Body of pancreas (tissue), 4 donors: ENCODE measurements at regions not wholly inside any gene's neighbourhood (a gene's known extent, or its start where the extent isn't known, plus 50 kb on each side); places are given as distances from the start of the nearest gene placed in this dataset.
"Not testable (repeated sequence)": the region's sequence is repeated elsewhere in the genome, so short reads cannot be mapped to it uniquely, and the experiment has no call there.

ENCODE experiments used
- POLR2A ChIP-seq, 3 donors: fragments of 450-650 bp; IDR thresholded peaks; one replicate each; pipeline ENCODE4 v1.6.1; 2016; ENCODE audit warnings: antibody characterized with exemption in 3 of 3, mild to moderate bottlenecking in 2 of 3
- TF ChIP-seq, protein P1 (sequence below), 7 experiments: fragments of 450-650 bp in 4 of 7; fragments of 200-600 bp in 3 of 7; sonication (generic) in 3 of 7; IDR thresholded peaks; one replicate each; pipeline ENCODE4 v1.5.1; 2016 to 2019; ENCODE audit warnings: antibody characterized with exemption in 7 of 7

DNA sequence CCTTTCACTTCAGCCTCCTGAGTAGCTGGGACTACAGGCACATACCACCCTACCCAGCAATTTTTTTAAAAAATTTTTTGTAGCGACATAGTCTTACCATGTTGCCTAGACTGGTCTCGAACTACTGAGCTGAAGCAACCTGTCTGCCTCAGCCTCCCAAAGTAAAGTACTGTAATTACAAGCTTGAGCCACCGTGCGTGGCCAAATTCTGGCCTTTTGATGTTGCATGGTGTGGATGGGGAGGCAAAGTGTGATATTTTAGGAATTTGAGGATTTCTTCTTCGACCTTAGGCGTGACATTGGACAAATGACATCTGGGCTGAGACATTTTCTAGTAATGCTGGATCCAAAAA is 81.8 kb downstream of the SYT15B start:
- TF ChIP-seq, protein P1, sequence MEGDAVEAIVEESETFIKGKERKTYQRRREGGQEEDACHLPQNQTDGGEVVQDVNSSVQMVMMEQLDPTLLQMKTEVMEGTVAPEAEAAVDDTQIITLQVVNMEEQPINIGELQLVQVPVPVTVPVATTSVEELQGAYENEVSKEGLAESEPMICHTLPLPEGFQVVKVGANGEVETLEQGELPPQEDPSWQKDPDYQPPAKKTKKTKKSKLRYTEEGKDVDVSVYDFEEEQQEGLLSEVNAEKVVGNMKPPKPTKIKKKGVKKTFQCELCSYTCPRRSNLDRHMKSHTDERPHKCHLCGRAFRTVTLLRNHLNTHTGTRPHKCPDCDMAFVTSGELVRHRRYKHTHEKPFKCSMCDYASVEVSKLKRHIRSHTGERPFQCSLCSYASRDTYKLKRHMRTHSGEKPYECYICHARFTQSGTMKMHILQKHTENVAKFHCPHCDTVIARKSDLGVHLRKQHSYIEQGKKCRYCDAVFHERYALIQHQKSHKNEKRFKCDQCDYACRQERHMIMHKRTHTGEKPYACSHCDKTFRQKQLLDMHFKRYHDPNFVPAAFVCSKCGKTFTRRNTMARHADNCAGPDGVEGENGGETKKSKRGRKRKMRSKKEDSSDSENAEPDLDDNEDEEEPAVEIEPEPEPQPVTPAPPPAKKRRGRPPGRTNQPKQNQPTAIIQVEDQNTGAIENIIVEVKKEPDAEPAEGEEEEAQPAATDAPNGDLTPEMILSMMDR (IDR thresholded peaks at IDR 0.05), result not testable (repeated sequence)
- not testable (repeated sequence) for TF ChIP-seq POLR2A (IDR thresholded peaks at IDR 0.05)
